ENCODE measurements at regions not wholly inside any gene's neighbourhood (a gene's known extent, or its start where the extent isn't known, plus 50 kb on each side); places are given as distances from the start of the nearest gene placed in this dataset.

DNA sequence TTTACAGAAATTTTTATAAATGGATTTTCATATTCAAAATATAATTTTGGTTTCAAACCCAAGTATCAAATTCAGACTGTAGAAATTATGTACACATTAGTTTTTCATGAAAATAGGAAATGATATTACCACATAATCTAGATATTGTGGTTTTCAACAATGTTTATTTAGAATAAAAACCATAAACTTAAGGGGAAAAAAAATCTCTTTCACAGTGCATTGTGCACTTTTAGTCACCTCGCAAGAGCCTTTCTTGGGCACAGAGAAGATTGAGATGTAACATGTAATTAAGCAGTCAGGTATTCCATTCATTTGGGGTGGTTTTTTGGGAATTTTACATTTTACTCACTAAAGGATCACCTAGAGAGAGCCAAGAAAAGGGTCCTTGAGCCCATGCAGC lies 104.0 kb downstream of the TANC2 start:
- Histone ChIP-seq H2AFZ (ENCODE audit: low read length) (no peak overlapping the region), H4K20me1 (ENCODE audit: insufficient read depth, low read length) (peaks cover 15% of the 10 kb centered on the region)
- DNase-seq (ENCODE audit: insufficient read length, low spot score, missing footprints), result no peak

GRCh38 chr17:63071797-63072196 lies 105.8 kb downstream of the TANC2 start:
- H3K79me2 ChIP-seq (ENCODE audit: insufficient read depth, low read length), result peaks cover 29% of the 10 kb centered on the region
- H3K9me3 ChIP-seq (ENCODE audit: low read depth, low read length), result no peaks in the 10 kb centered on the region
- no peak overlapping the region for H2AFZ ChIP-seq (ENCODE audit: low read length)
- TF ChIP-seq CTCF (IDR thresholded peaks at IDR 0.05; ENCODE audit: extremely low read depth, low read depth, low read length), result no peak
- no peak overlapping the region for H3K4me3 ChIP-seq (ENCODE audit: insufficient read depth, low read length)
- peaks cover 3% of the 10 kb centered on the region for H3K36me3 ChIP-seq (ENCODE audit: insufficient read depth, low read length)
- no peak overlapping the region for H3K27ac ChIP-seq (ENCODE audit: low read depth, low read length)
- H3K4me2 ChIP-seq (ENCODE audit: insufficient read depth, low read length), result no peak overlapping the region
- no peaks in the 10 kb centered on the region for H3K4me1 ChIP-seq (ENCODE audit: insufficient read depth, low read length)
- no peak for DNase-seq (ENCODE audit: insufficient read length, low spot score, missing footprints)
- H4K20me1 ChIP-seq (ENCODE audit: insufficient read depth, low read length), result peaks cover 8% of the 10 kb centered on the region
- no peaks in the 10 kb centered on the region for H3K27me3 ChIP-seq (ENCODE audit: insufficient read depth, low read length)

More for the DNA sequence above, 104.0 kb downstream of the TANC2 start:
- H3K27ac ChIP-seq (ENCODE audit: low read depth, low read length), result no peak overlapping the region
- no peaks in the 10 kb centered on the region for H3K4me1 ChIP-seq (ENCODE audit: insufficient read depth, low read length)
- H3K36me3 ChIP-seq (ENCODE audit: insufficient read depth, low read length), result peaks cover 3% of the 10 kb centered on the region
- no peaks in the 10 kb centered on the region for H3K9me3 ChIP-seq (ENCODE audit: low read depth, low read length)
- no peak overlapping the region for H3K4me3 ChIP-seq (ENCODE audit: insufficient read depth, low read length)
- H3K4me2 ChIP-seq (ENCODE audit: insufficient read depth, low read length), result no peak overlapping the region
- no peaks in the 10 kb centered on the region for H3K27me3 ChIP-seq (ENCODE audit: insufficient read depth, low read length)
- TF ChIP-seq CTCF (IDR thresholded peaks at IDR 0.05; ENCODE audit: extremely low read depth, low read depth, low read length), result no peak
- H3K79me2 ChIP-seq (ENCODE audit: insufficient read depth, low read length), result peaks cover 46% of the 10 kb centered on the region

DNA sequence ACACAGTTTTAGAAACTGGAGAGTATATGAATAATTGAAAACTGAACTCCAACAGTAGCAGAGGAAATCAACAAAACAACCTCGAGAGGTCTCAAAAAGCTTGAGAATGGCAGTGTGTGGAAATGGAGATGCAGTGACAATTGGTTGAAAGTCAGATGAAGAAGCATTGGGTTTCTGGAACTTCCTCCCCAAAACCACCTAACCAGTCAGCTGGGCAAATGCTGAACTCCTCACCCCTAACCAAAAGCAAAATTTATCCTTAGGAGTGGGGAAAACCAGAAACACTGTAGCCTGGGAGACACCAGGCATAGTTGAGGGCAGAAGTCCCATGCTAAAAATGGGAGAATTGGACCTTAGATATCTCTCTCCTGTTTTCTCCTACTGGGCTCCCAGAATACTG lies 109.9 kb downstream of the TANC2 start:
- Histone ChIP-seq H3K27me3 (ENCODE audit: insufficient read depth, low read length) (no peaks in the 10 kb centered on the region), H3K79me2 (ENCODE audit: insufficient read depth, low read length) (peaks cover 33% of the 10 kb centered on the region), H3K4me3 (ENCODE audit: insufficient read depth, low read length) (no peak overlapping the region), H4K20me1 (ENCODE audit: insufficient read depth, low read length) (peaks cover 2% of the 10 kb centered on the region), H3K4me2 (ENCODE audit: insufficient read depth, low read length) (no peak overlapping the region), H3K27ac (ENCODE audit: low read depth, low read length) (no peak overlapping the region), H3K4me1 (ENCODE audit: insufficient read depth, low read length) (no peaks in the 10 kb centered on the region), H2AFZ (ENCODE audit: low read length) (no peak overlapping the region), H3K9me3 (ENCODE audit: low read depth, low read length) (no peaks in the 10 kb centered on the region), H3K36me3 (ENCODE audit: insufficient read depth, low read length) (peaks cover 3% of the 10 kb centered on the region)
- no peak for DNase-seq (ENCODE audit: insufficient read length, low spot score, missing footprints)
- TF ChIP-seq CTCF (IDR thresholded peaks at IDR 0.05; ENCODE audit: extremely low read depth, low read depth, low read length), result no peak

- Histone ChIP-seq H3K79me2 (ENCODE audit: insufficient read depth, low read length) (peaks cover 40% of the 10 kb centered on the region), H3K4me3 (ENCODE audit: insufficient read depth, low read length) (no peak overlapping the region), H3K27ac (ENCODE audit: low read depth, low read length) (no peak overlapping the region), H2AFZ (ENCODE audit: low read length) (no peak overlapping the region), H3K4me1 (ENCODE audit: insufficient read depth, low read length) (peaks cover 9% of the 10 kb centered on the region), H3K4me2 (ENCODE audit: insufficient read depth, low read length) (no peak overlapping the region), H3K36me3 (ENCODE audit: insufficient read depth, low read length) (peaks cover 2% of the 10 kb centered on the region), H3K27me3 (ENCODE audit: insufficient read depth, low read length) (no peaks in the 10 kb centered on the region), H4K20me1 (ENCODE audit: insufficient read depth, low read length) (no peaks in the 10 kb centered on the region), H3K9me3 (ENCODE audit: low read depth, low read length) (no peaks in the 10 kb centered on the region)
- DNase-seq (ENCODE audit: insufficient read length, low spot score, missing footprints), result no peak
- TF ChIP-seq CTCF (IDR thresholded peaks at IDR 0.05; ENCODE audit: extremely low read depth, low read depth, low read length), result no peak
Measured at GRCh38 chr17:63078707-63079106, 112.7 kb downstream of the TANC2 start.
